G401 (cell line): ENCODE measurements at regions not wholly inside any gene's neighbourhood (a gene's known extent, or its start where the extent isn't known, plus 50 kb on each side); places are given as distances from the start of the nearest gene placed in this dataset.

ENCODE experiments used
- DNase-seq: peaks from one replicate; pipeline ENCODE4 v3.0.0-alpha.2; 2015; ENCODE audit warnings: low spot score
- in situ Hi-C: cut with HindIII; loops from 2 replicates; pipeline ENCODE4 v1.10.0; 2016; ENCODE audit warnings: low sequenced_read_pairs, mixed read lengths

- in situ Hi-C loops, result no loop called here
- no peak for DNase-seq
Observed at GRCh38 chr11:70872955-70873735, 379.2 kb downstream of the SHANK2 start.

- DNase-seq, result no peak
- in situ Hi-C loops, result no loop called here
Observed at GRCh38 chr11:70873736-70874412, 378.5 kb downstream of the SHANK2 start.

- DNase-seq, result no peak
- in situ Hi-C loops, result no loop called here
Observed at GRCh38 chr11:70876685-70877084, 375.7 kb downstream of the SHANK2 start.

- in situ Hi-C loops, result no loop called here
- DNase-seq, result no peak
Observed at GRCh38 chr11:70877151-70877550, 375.2 kb downstream of the SHANK2 start.

- no peak for DNase-seq
- in situ Hi-C loops, result no loop called here
Observed at GRCh38 chr11:70878366-70878765, 374.0 kb downstream of the SHANK2 start.

GRCh38 chr11:70879601-70880285 is 372.6 kb downstream of the SHANK2 start:
- DNase-seq, result no peak
- in situ Hi-C loops, result no loop called here

GRCh38 chr11:70880416-70880815 is 372.0 kb downstream of the SHANK2 start:
- in situ Hi-C loops, result no loop called here
- no peak for DNase-seq

GRCh38 chr11:70881948-70882715 is 370.2 kb downstream of the SHANK2 start:
- DNase-seq, result no peak
- in situ Hi-C loops, result no loop called here

- in situ Hi-C loops, result no loop called here
Observed at GRCh38 chr11:70882716-70883085, 369.7 kb downstream of the SHANK2 start.

GRCh38 chr11:70883323-70883940 is 368.9 kb downstream of the SHANK2 start:
- in situ Hi-C loops, result no loop called here
- no peak for DNase-seq

More at GRCh38 chr11:70882716-70883085, 369.7 kb downstream of the SHANK2 start:
- DNase-seq, result no peak

- no peak for DNase-seq
- in situ Hi-C loops, result no loop called here
Observed at GRCh38 chr11:70883973-70884623, 368.3 kb downstream of the SHANK2 start.

GRCh38 chr11:70885281-70886231 is 366.8 kb downstream of the SHANK2 start:
- DNase-seq, result no peak
- in situ Hi-C loops, result no loop called here

- DNase-seq, result no peak
- in situ Hi-C loops, result no loop called here
Observed at GRCh38 chr11:70886256-70886655, 366.1 kb downstream of the SHANK2 start.

GRCh38 chr11:70886676-70887541 is 365.5 kb downstream of the SHANK2 start:
- no peak for DNase-seq

GRCh38 chr11:70887542-70887827 is 364.9 kb downstream of the SHANK2 start:
- no peak for DNase-seq
- in situ Hi-C loops, result no loop called here

More at GRCh38 chr11:70886676-70887541, 365.5 kb downstream of the SHANK2 start:
- in situ Hi-C loops, result no loop called here

- in situ Hi-C loops, result no loop called here
- no peak for DNase-seq
Observed at GRCh38 chr11:70888061-70888460, 364.3 kb downstream of the SHANK2 start.

- no peak for DNase-seq
- in situ Hi-C loops, result no loop called here
Observed at GRCh38 chr11:70889411-70889810, 363.0 kb downstream of the SHANK2 start.
